Activated CD8-positive, alpha-beta memory T cell treated with anti-CD3 and anti-CD28 coated beads, Interleukin-2, amount 50 U/mL, for 24 hours (primary cell): ENCODE measurements at regions not wholly inside any gene's neighbourhood (a gene's known extent, or its start where the extent isn't known, plus 50 kb on each side); places are given as distances from the start of the nearest gene placed in this dataset.

ENCODE experiments used
- DNase-seq: peaks from one replicate; pipeline ENCODE4 v3.0.0-alpha.2; 2020; ENCODE audit errors: extremely low read depth

DNA sequence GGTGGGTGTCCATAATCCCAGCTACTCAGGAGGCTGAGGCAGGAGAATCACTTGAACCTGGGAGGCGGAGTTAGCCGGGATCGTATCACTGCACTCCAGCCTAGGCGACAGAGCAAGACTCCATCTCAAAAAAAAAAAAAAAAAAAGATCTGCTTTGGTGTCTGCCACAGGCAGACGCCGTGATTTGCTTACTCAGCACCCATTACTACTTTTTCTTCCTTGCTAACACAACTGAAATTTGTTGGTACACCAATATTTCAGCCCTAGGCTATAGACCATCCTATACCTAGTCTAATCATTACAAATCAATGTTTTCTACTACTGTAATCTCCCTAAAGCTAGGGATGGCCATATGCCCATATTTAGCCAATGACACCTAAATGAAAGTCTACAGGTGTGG is 53.5 kb upstream of the PARD3 start:
- no peak for DNase-seq

GRCh38 chr10:34866848-34867247 is 51.8 kb upstream of the PARD3 start:
- no peak for DNase-seq
